GM12892 (cell line): ENCODE measurements at regions not wholly inside any gene's neighbourhood (a gene's known extent, or its start where the extent isn't known, plus 50 kb on each side); places are given as distances from the start of the nearest gene placed in this dataset.

Experiments
- POLR2A ChIP-seq: IDR thresholded peaks from 2 replicates; pipeline ENCODE4 v1.6.1; 2011; ENCODE audit warnings: low read depth, low read length, control low read depth
- TAF1 ChIP-seq: IDR thresholded peaks from 2 replicates; pipeline ENCODE4 v1.6.1; 2011; ENCODE audit warnings: low read depth, mild to moderate bottlenecking, control low read depth, low read length, borderline replicate concordance

DNA sequence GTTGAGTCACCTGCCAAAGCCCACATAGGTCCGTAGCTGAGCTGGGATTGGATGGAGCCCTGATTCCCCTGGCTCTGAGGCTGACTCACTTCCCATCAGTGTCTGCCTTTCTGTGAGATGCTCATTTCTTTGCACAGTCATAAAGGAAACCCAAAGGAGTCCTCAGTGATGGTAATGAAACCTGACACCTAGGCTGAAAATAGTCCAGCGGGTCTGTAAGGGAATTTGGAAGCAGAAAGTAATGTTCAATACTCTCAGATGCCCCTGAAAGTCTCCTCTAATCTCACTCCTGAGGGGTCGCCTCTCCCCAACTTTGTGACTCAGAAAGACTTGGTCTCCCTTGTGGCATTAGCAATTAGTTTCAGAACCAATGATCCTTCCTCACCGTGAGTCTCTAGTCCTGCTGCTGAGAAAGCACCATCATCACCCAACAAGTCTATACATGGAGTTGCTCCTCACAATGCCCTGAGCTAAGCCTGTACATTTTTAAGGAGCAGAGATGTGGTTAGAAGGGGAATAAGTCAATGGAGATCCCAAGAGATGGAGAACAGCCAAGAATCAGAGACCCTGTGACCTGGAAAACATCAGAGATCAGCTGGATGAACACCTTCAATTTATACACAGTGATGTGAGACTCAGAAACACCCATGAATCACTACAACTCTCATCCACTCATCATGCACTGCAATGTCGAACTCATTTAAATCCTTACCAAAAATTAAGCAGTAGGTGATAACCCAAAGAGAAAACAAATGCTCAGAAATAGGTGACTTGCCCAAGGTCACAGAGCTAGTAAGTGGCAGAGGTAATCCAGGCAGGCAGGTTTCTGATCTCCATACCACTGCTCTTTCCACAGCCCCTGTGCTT lies 219.0 kb upstream of the CPEB2 start:
- TF ChIP-seq POLR2A (no peak), TAF1 (no peak)
